Gastroesophageal sphincter (tissue), 4 donors: ENCODE measurements at regions not wholly inside any gene's neighbourhood (a gene's known extent, or its start where the extent isn't known, plus 50 kb on each side); places are given as distances from the start of the nearest gene placed in this dataset.

ENCODE experiments used
- ATAC-seq: fragments of 150-250 bp; one replicate; pipeline ENCODE4 v1.9.1; 2016; ENCODE audit warnings: mild to moderate bottlenecking, moderate library complexity
- H3K27ac ChIP-seq, 4 donors: fragments of 200-600 bp; sonication (generic) in 3 of 4; 1 replicate in 3 of 4; 2 replicates in 1 of 4; pipeline ENCODE4 v1.5.1; 2016 to 2019
- H3K27me3 ChIP-seq: fragments of 200-600 bp; sonication (generic); one replicate; pipeline ENCODE4 v1.5.1; 2019
- H3K36me3 ChIP-seq, 2 donors: fragments of 200-600 bp; sonication (generic); one replicate each; pipeline ENCODE4 v1.5.1; 2019; ENCODE audit warnings: control low read depth in 1 of 2
- H3K4me1 ChIP-seq, 3 donors: fragments of 200-600 bp; sonication (generic); 1 replicate in 2 of 3; 2 replicates in 1 of 3; pipeline ENCODE4 v1.5.1; 2016 to 2019; ENCODE audit warnings: control low read depth in 2 of 3
- H3K4me3 ChIP-seq, 2 donors: fragments of 200-600 bp; sonication (generic); one replicate each; pipeline ENCODE4 v1.5.1; 2019; ENCODE audit warnings: mild to moderate bottlenecking in 1 of 2, moderate library complexity in 1 of 2
- H3K9me3 ChIP-seq, 3 donors: fragments of 200-600 bp; sonication (generic); one replicate each; pipeline ENCODE4 v1.5.1; 2017 to 2019; ENCODE audit warnings: control low read depth in 2 of 3
- EP300 ChIP-seq: sonication (generic); formaldehyde crosslinking; IDR thresholded peaks from one replicate; pipeline ENCODE4 v1.6.1; 2017; ENCODE audit warnings: antibody characterized with exemption, mild to moderate bottlenecking
- POLR2A ChIP-seq, 2 donors: fragments of 450-650 bp; IDR thresholded peaks; one replicate each; pipeline ENCODE4 v1.6.1; 2017; ENCODE audit warnings: antibody characterized with exemption in 2 of 2, mild to moderate bottlenecking in 2 of 2, moderate library complexity in 1 of 2
- POLR2AphosphoS5 ChIP-seq: sonication (generic); formaldehyde crosslinking; IDR thresholded peaks from one replicate; pipeline ENCODE4 v1.6.1; 2017; ENCODE audit warnings: antibody characterized with exemption
- WGBS, 2 donors: methylation state at CpG; one replicate each; pipeline ENCODE4 v1.1.5; 2018; ENCODE audit warnings: low coverage in 1 of 2; 5-methylcytosine and 5-hydroxymethylcytosine counted together
- TF ChIP-seq, protein P1 (sequence below), 4 experiments: fragments of 200-600 bp in 2 of 4; fragments of 450-650 bp in 2 of 4; sonication (generic) in 1 of 4; IDR thresholded peaks; one replicate each; pipeline ENCODE4 v1.5.1; 2017 to 2019; ENCODE audit warnings: antibody characterized with exemption in 4 of 4, mild to moderate bottlenecking in 2 of 4, moderate library complexity in 2 of 4

DNA sequence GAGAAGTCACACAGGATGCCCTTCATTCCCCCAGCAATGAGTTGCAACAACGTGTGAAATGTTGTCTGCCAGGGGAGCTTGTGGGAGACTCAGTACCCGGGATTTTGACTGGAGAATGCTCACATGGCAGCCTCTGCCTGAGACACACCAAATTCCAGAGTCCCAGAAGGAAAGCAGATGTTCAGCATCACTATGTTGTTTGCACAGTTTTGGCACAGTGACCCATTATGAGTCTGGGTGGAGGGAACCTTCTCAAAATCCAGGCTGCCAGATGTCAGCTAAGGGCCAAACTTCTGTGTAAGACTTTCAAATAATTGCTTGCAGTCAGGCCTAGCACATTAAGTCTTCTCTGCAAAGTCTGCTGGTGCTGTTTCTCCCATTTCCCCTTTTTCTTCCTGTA, 1029.7 kb upstream of the TENM3 start:
- ATAC-seq: peak; percentile 70
- no peaks in the 10 kb centered on the region for H3K27me3 ChIP-seq
- TF ChIP-seq POLR2AphosphoS5 (no peak), EP300 (no peak), POLR2A (IDR thresholded peaks at IDR 0.05) (no peak)
- TF ChIP-seq, protein P1, sequence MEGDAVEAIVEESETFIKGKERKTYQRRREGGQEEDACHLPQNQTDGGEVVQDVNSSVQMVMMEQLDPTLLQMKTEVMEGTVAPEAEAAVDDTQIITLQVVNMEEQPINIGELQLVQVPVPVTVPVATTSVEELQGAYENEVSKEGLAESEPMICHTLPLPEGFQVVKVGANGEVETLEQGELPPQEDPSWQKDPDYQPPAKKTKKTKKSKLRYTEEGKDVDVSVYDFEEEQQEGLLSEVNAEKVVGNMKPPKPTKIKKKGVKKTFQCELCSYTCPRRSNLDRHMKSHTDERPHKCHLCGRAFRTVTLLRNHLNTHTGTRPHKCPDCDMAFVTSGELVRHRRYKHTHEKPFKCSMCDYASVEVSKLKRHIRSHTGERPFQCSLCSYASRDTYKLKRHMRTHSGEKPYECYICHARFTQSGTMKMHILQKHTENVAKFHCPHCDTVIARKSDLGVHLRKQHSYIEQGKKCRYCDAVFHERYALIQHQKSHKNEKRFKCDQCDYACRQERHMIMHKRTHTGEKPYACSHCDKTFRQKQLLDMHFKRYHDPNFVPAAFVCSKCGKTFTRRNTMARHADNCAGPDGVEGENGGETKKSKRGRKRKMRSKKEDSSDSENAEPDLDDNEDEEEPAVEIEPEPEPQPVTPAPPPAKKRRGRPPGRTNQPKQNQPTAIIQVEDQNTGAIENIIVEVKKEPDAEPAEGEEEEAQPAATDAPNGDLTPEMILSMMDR (IDR thresholded peaks at IDR 0.05): no peak
- no peaks in the 10 kb centered on the region for H3K9me3 ChIP-seq
- H3K36me3 ChIP-seq: no peaks in the 10 kb centered on the region
- H3K4me3 ChIP-seq: no peak overlapping the region
- peaks cover 0 to 6% (median 0%) of the 10 kb centered on the region in 3 donors for H3K4me1 ChIP-seq
- WGBS, 2 donors: 0% methylated on average over 1 of the region's 2 CpGs; no CpG with 5 or more reads in 1 of the 2 donors
- H3K27ac ChIP-seq: no peak overlapping the region

DNA sequence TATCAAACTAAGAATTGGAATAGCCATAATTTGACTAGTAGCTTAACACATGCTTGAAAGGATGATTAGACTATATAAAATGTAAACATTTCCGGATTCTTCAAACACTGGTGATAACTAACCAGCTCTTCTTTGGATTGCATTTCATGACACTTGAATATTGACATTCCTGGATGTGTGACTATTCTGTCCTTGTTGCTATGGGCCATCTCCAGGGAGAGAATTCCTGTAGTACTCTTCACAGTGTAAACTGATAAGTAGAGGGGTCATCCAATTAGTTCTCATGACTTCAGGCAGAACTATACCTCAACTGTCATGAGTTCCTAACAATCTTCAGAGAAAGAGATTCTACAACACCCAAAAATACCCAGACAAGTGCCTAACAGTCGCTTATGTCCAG, 1026.7 kb upstream of the TENM3 start:
- no peaks in the 10 kb centered on the region for H3K27me3 ChIP-seq
- H3K36me3 ChIP-seq: no peaks in the 10 kb centered on the region
- TF ChIP-seq POLR2AphosphoS5: no peak
- no peak for TF ChIP-seq EP300
- TF ChIP-seq, protein P1 (IDR thresholded peaks at IDR 0.05): no peak
- no peak for TF ChIP-seq POLR2A (IDR thresholded peaks at IDR 0.05)
- WGBS, 2 donors: 73 to 83% methylated on average over 2 of the region's 2 CpGs
- H3K4me1 ChIP-seq: peaks cover 0 to 6% (median 0%) of the 10 kb centered on the region in 3 donors
- H3K27ac ChIP-seq: no peak overlapping the region
- no peak overlapping the region for H3K4me3 ChIP-seq
- ATAC-seq: no peak
- H3K9me3 ChIP-seq: no peaks in the 10 kb centered on the region

DNA sequence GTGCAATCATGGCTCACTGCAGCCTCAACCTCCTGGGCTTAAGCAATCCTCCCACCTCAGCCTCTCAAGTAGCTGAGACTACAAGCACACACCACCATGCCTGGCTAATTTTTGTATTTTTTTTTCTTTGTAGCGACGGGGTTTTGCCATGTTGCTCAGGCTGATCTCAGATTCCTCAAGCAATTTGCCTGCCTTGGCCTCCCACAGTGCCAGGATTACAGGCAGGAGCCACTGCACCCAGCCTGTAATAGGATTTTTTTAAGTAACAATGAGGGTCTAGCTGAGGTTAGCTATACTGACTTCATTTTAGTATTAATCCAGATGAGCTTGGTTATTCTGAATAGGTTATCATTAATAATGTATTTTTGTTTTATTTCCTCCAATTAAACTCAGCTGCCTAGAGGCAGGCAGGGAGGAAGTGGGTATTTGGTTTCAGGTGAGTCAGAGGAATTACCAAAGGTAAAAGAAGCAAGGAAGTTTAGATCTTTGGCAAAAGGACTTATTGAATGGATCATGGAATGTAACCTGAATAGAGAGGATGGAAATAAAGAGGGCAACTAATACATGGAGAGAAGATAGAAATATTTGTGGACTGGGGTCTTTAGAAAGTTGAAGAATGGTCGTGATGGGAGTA, 1023.3 kb upstream of the TENM3 start:
- ATAC-seq: no peak
- Histone ChIP-seq H3K4me1 (no peaks in the 10 kb centered on the region), H3K4me3 (no peak overlapping the region), H3K9me3 (no peaks in the 10 kb centered on the region), H3K36me3 (no peaks in the 10 kb centered on the region), H3K27me3 (no peaks in the 10 kb centered on the region), H3K27ac (no peak overlapping the region)
- TF ChIP-seq, protein P1 (IDR thresholded peaks at IDR 0.05): no peak
- TF ChIP-seq POLR2AphosphoS5 (no peak), EP300 (no peak)
- WGBS, 2 donors: 60 to 72% methylated on average over 3 of the region's 3 CpGs

DNA sequence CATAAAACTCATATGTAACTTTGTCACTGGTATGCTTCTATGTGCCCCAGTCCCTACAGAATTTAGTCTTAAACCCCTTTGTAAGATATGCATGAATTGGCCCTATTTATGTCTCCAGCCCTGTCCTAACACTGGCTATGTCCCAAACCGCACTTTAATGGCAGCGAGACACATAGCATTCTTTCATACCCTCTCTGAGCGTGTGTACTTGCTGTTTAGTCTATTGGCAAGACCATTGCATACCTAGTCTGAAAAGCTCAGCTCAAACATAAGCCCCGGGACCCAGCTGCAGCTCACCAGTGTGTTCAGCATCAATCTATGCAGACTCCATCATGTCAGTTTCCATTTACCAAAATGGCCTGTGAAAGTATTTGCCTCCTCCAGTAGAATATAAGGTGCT, 1018.4 kb upstream of the TENM3 start:
- no peaks in the 10 kb centered on the region for H3K27me3 ChIP-seq
- WGBS, 2 donors: 40 to 80% methylated on average over 1 to 4 of the region's 4 CpGs
- TF ChIP-seq EP300 (no peak), POLR2AphosphoS5 (no peak), POLR2A (IDR thresholded peaks at IDR 0.05) (no peak)
- TF ChIP-seq, protein P1 (IDR thresholded peaks at IDR 0.05): no peak
- H3K36me3 ChIP-seq: no peaks in the 10 kb centered on the region
- no peaks in the 10 kb centered on the region for H3K4me1 ChIP-seq
- H3K4me3 ChIP-seq: no peak overlapping the region
- ATAC-seq: no peak
- no peak overlapping the region for H3K27ac ChIP-seq
- no peaks in the 10 kb centered on the region for H3K9me3 ChIP-seq

DNA sequence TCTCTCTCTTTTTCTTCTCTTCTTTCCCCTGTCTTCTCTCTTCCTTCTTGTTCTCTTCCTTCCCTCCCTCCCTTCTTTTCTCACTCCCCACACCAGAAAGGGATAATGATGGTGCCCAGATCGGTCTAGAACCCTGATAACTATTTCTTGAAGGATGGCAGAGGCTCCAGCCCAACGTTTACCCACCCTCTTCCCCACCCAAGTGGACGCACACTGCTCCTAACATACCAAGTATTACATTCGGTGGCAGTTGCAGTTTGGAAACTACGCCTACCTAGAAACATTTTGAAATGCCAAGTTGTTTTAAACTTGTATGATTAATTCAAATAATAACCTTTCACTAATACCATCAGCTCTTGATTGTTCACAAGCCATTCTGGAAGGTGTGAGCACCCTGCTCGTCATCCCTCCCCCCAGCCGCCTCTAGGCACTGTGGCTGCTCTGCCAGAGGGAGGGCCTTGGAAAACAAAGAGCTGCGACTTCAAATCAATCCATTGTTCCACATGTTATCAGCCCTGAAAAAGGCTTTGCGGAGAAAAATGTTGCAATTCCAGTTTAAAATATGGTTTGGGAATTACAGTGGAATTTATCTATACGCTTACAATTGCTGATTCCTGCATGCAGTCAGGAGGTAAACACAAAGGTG, 1017.5 kb upstream of the TENM3 start:
- H3K4me3 ChIP-seq: no peak overlapping the region
- H3K36me3 ChIP-seq: no peaks in the 10 kb centered on the region
- no peaks in the 10 kb centered on the region for H3K4me1 ChIP-seq
- WGBS, 2 donors: 59 to 62% methylated on average over 7 to 10 of the region's 10 CpGs
- no peaks in the 10 kb centered on the region for H3K27me3 ChIP-seq
- no peak for ATAC-seq
- H3K9me3 ChIP-seq: no peaks in the 10 kb centered on the region
- TF ChIP-seq POLR2A (IDR thresholded peaks at IDR 0.05): no peak
- TF ChIP-seq POLR2AphosphoS5: no peak
- TF ChIP-seq EP300: no peak
- TF ChIP-seq, protein P1 (IDR thresholded peaks at IDR 0.05): no peak
- no peak overlapping the region for H3K27ac ChIP-seq
